Loucy (cell line): ENCODE measurements at regions not wholly inside any gene's neighbourhood (a gene's known extent, or its start where the extent isn't known, plus 50 kb on each side); places are given as distances from the start of the nearest gene placed in this dataset.

Experiments
- H2AFZ ChIP-seq: fragments of 200-600 bp; sonication (generic); 2 replicates; pipeline ENCODE4 v1.6.0; 2016; ENCODE audit warnings: antibody characterized with exemption, mild to moderate bottlenecking, low read length, moderate library complexity
- H3F3A ChIP-seq: fragments of 200-600 bp; 2 replicates; pipeline ENCODE4 v1.6.0; 2016; ENCODE audit warnings: antibody characterized with exemption, low read depth, mild to moderate bottlenecking
- H3K27me3 ChIP-seq: fragments of 200-600 bp; sonication (generic); 2 replicates; pipeline ENCODE4 v1.6.1; 2014; ENCODE audit warnings: low read length, mild to moderate bottlenecking; ENCODE audit not compliant: insufficient read depth, poor library complexity, severe bottlenecking
- H3K36me3 ChIP-seq: fragments of 200-600 bp; sonication (generic); 2 replicates; pipeline ENCODE4 v1.6.1; 2016; ENCODE audit warnings: low read length; ENCODE audit not compliant: insufficient read depth
- H3K4me1 ChIP-seq: fragments of 200-600 bp; sonication (generic); 2 replicates; pipeline ENCODE4 v1.5.1; 2014; ENCODE audit warnings: low read length, mild to moderate bottlenecking; ENCODE audit not compliant: insufficient read depth, poor library complexity, severe bottlenecking
- H3K4me2 ChIP-seq: fragments of 200-600 bp; sonication (generic); 2 replicates; pipeline ENCODE4 v1.6.0; 2014; ENCODE audit warnings: antibody characterized with exemption, low read length, low read depth, mild to moderate bottlenecking; ENCODE audit not compliant: poor library complexity, severe bottlenecking
- H3K4me3 ChIP-seq: fragments of 200-600 bp; sonication (generic); 2 replicates; pipeline ENCODE4 v1.5.1; 2014; ENCODE audit warnings: low read length, mild to moderate bottlenecking, mixed read lengths; ENCODE audit not compliant: poor library complexity, severe bottlenecking
- H3K79me2 ChIP-seq: fragments of 200-600 bp; sonication (generic); 2 replicates; pipeline ENCODE4 v1.6.1; 2014; ENCODE audit warnings: low read length; ENCODE audit not compliant: insufficient read depth
- H3K9ac ChIP-seq: fragments of 200-600 bp; sonication (generic); 2 replicates; pipeline ENCODE4 v1.6.0; 2014; ENCODE audit warnings: mild to moderate bottlenecking, low read depth, low read length, moderate library complexity; ENCODE audit not compliant: poor library complexity, severe bottlenecking
- H3K9me2 ChIP-seq: fragments of 200-600 bp; sonication (generic); replicated peaks from 2 replicates; pipeline ENCODE4 v1.6.1; 2016; ENCODE audit warnings: low read depth, low read length, mixed read lengths
- H3K9me3 ChIP-seq: fragments of 200-600 bp; sonication (generic); 2 replicates; pipeline ENCODE4 v1.6.1; 2014; ENCODE audit warnings: mild to moderate bottlenecking, antibody characterized with exemption, low read length, low read depth; ENCODE audit not compliant: insufficient read depth
- H4K20me1 ChIP-seq: fragments of 200-600 bp; sonication (generic); 2 replicates; pipeline ENCODE4 v1.6.0; 2014; ENCODE audit warnings: antibody characterized with exemption, low read length, mild to moderate bottlenecking; ENCODE audit not compliant: insufficient read depth, poor library complexity, severe bottlenecking
- EZH2phosphoT487 ChIP-seq: fragments of 200-600 bp; IDR thresholded peaks from 2 replicates; pipeline ENCODE4 v1.6.1; 2018; ENCODE audit warnings: antibody characterized with exemption, mild to moderate bottlenecking, moderate library complexity, borderline replicate concordance
- TF ChIP-seq, protein P1 (sequence below): fragments of 200-600 bp; sonication (generic); conservative IDR thresholded peaks from 2 replicates; pipeline ENCODE4 v1.5.1; 2014; ENCODE audit warnings: mild to moderate bottlenecking, antibody characterized with exemption, low read length

DNA sequence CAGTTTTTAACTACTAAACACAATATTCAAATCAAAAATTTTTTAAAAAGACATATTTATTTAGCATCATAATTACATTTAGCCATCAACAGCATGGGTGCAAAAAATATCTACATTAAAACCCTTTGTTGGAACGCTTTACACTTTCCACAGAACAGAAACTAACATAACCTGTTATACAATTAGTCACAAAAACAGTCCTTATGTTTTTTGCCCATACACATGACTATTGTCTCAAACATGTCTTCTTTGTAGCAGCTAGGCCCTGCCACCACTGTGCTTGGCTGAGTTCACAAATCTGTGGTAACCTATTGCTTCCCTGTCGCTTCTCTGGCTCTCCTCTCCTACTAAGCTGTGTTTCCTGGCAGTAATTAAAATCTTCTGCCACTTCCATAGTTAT is 1350.0 kb upstream of the ADGRL2 start:
- Histone ChIP-seq H3K9ac (no peak overlapping the region), H3K4me3 (no peak overlapping the region), H3K4me2 (no peak overlapping the region), H3K36me3 (no peaks in the 10 kb centered on the region), H2AFZ (no peak overlapping the region), H3F3A (no peaks in the 10 kb centered on the region), H3K9me2 (no peaks in the 10 kb centered on the region), H3K27me3 (no peaks in the 10 kb centered on the region), H3K4me1 (no peaks in the 10 kb centered on the region), H3K9me3 (no peaks in the 10 kb centered on the region), H4K20me1 (no peaks in the 10 kb centered on the region), H3K79me2 (no peaks in the 10 kb centered on the region)
- no peak for TF ChIP-seq EZH2phosphoT487
- TF ChIP-seq, protein P1, sequence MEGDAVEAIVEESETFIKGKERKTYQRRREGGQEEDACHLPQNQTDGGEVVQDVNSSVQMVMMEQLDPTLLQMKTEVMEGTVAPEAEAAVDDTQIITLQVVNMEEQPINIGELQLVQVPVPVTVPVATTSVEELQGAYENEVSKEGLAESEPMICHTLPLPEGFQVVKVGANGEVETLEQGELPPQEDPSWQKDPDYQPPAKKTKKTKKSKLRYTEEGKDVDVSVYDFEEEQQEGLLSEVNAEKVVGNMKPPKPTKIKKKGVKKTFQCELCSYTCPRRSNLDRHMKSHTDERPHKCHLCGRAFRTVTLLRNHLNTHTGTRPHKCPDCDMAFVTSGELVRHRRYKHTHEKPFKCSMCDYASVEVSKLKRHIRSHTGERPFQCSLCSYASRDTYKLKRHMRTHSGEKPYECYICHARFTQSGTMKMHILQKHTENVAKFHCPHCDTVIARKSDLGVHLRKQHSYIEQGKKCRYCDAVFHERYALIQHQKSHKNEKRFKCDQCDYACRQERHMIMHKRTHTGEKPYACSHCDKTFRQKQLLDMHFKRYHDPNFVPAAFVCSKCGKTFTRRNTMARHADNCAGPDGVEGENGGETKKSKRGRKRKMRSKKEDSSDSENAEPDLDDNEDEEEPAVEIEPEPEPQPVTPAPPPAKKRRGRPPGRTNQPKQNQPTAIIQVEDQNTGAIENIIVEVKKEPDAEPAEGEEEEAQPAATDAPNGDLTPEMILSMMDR: no peak

DNA sequence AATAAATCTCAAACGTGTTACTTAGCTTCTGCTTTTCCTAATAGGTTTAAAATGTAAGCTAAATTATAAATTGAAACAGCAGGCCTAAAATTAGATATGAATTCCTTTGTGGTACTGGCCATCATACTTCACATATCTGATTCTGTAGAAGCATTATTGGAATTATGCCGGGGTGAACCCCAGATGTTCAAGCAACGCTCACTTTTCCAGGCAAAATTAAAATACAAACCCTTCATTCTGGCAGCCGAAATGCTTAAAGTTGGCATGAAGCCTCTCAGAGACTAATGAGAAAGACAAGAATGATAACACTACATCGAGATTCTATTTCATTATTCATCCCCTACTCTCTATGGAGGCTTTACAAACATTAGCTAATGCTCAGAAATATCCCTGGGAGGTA is 1352.7 kb upstream of the ADGRL2 start:
- TF ChIP-seq, protein P1: no peak
- no peak for TF ChIP-seq EZH2phosphoT487
- no peak overlapping the region for H3K9ac ChIP-seq
- H3K4me3 ChIP-seq: no peak overlapping the region
- H3K9me3 ChIP-seq: no peaks in the 10 kb centered on the region
- H2AFZ ChIP-seq: no peak overlapping the region
- H3K4me1 ChIP-seq: no peaks in the 10 kb centered on the region
- H3K79me2 ChIP-seq: no peaks in the 10 kb centered on the region
- H4K20me1 ChIP-seq: no peaks in the 10 kb centered on the region
- H3K36me3 ChIP-seq: no peaks in the 10 kb centered on the region
- H3F3A ChIP-seq: no peaks in the 10 kb centered on the region
- no peaks in the 10 kb centered on the region for H3K27me3 ChIP-seq
- H3K4me2 ChIP-seq: no peak overlapping the region
- H3K9me2 ChIP-seq: no peaks in the 10 kb centered on the region

DNA sequence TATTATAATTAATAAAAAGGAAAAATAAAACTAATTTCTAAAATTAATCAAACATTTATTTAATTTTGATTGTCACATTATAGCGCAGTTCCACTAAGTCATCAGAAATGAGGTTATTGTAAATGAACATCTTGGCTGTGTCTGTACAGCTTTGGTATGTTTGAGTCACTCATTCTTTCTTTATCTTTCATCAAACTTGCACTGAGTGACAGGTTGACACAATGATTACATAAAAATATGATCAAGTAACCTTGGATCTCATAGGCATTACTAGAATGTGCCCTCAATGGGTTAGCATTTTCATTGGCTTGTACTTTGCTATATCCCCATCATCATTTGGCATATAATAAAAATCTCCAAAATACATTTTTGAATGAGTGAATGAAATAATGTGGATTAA is 1353.2 kb upstream of the ADGRL2 start:
- H3K4me3 ChIP-seq: no peak overlapping the region
- H2AFZ ChIP-seq: no peak overlapping the region
- no peak for TF ChIP-seq EZH2phosphoT487
- TF ChIP-seq, protein P1: no peak
- H3K36me3 ChIP-seq: no peaks in the 10 kb centered on the region
- H4K20me1 ChIP-seq: no peaks in the 10 kb centered on the region
- no peak overlapping the region for H3K9ac ChIP-seq
- H3K9me3 ChIP-seq: no peaks in the 10 kb centered on the region
- H3F3A ChIP-seq: no peaks in the 10 kb centered on the region
- no peaks in the 10 kb centered on the region for H3K79me2 ChIP-seq
- no peaks in the 10 kb centered on the region for H3K9me2 ChIP-seq
- no peaks in the 10 kb centered on the region for H3K4me1 ChIP-seq
- no peaks in the 10 kb centered on the region for H3K27me3 ChIP-seq
- no peak overlapping the region for H3K4me2 ChIP-seq
